ENCODE measurements at regions not wholly inside any gene's neighbourhood (a gene's known extent, or its start where the extent isn't known, plus 50 kb on each side); places are given as distances from the start of the nearest gene placed in this dataset.

DNA sequence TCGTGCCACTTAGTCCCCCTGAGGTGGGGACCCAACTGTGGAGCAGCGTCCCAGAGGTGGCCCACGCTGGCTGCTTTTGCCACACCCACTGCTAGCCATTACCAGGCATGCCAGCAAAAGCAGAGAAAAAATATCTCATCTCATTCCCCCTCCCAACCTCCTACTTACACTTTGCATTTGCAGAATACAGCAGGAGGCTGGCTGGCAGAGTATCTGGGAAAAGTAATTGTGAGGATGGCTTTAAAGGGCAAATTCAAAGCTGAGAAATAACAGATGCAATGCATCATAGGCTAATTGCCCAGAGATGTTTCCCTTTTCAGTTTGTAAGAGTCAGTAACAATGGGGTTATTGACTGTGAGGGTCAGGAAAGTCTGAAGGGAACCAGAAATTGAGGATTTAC is 438.1 kb upstream of the DSEL start:
- H3K9me3 Mint-ChIP-seq = peaks cover 0 to 2% (median 0%) of the 10 kb centered on the region in 5 donors

GRCh38 chr18:67951137-67951536 is 434.6 kb upstream of the DSEL start:
- H3K36me3 Mint-ChIP-seq = no peaks in the 10 kb centered on the region
- no peak overlapping the region for H3K4me3 Mint-ChIP-seq
- Histone ChIP-seq H3K27me3 (ENCODE audit: insufficient read depth, low read length, poor library complexity, severe bottlenecking) (no peaks in the 10 kb centered on the region), H3K4me3 (ENCODE audit: low read length) (no peak overlapping the region), H3K36me3 (ENCODE audit: insufficient read depth, low read length) (no peaks in the 10 kb centered on the region), H3K27ac (ENCODE audit: low read depth, low read length) (no peak overlapping the region), H3K9me3 (ENCODE audit: low read length) (no peaks in the 10 kb centered on the region), H3K4me1 (ENCODE audit: insufficient read depth, low read length) (no peaks in the 10 kb centered on the region)
- no peak for DNase-seq
- peaks cover 0 to 2% (median 0%) of the 10 kb centered on the region in 5 donors for H3K9me3 Mint-ChIP-seq
- ChIA-PET POLR2A (no interaction called here), CTCF (no interaction called here)
- no peaks in the 10 kb centered on the region for H3K27me3 Mint-ChIP-seq
- no peak overlapping the region for H3K27ac Mint-ChIP-seq
- H3K4me1 Mint-ChIP-seq = no peaks in the 10 kb centered on the region

More for the DNA sequence above, 438.1 kb upstream of the DSEL start:
- POLR2A ChIA-PET = no interaction called here
- DNase-seq = no peak
- H3K27me3 Mint-ChIP-seq = no peaks in the 10 kb centered on the region
- H3K4me3 Mint-ChIP-seq = no peak overlapping the region
- Histone ChIP-seq H3K4me3 (ENCODE audit: low read length) (no peak overlapping the region), H3K4me1 (ENCODE audit: insufficient read depth, low read length) (no peaks in the 10 kb centered on the region), H3K9me3 (ENCODE audit: low read length) (no peaks in the 10 kb centered on the region), H3K27me3 (ENCODE audit: insufficient read depth, low read length, poor library complexity, severe bottlenecking) (no peaks in the 10 kb centered on the region), H3K36me3 (ENCODE audit: insufficient read depth, low read length) (no peaks in the 10 kb centered on the region), H3K27ac (ENCODE audit: low read depth, low read length) (no peak overlapping the region)
- H3K36me3 Mint-ChIP-seq = no peaks in the 10 kb centered on the region
- no peaks in the 10 kb centered on the region for H3K4me1 Mint-ChIP-seq
- CTCF ChIA-PET = no interaction called here
- H3K27ac Mint-ChIP-seq = no peak overlapping the region

DNA sequence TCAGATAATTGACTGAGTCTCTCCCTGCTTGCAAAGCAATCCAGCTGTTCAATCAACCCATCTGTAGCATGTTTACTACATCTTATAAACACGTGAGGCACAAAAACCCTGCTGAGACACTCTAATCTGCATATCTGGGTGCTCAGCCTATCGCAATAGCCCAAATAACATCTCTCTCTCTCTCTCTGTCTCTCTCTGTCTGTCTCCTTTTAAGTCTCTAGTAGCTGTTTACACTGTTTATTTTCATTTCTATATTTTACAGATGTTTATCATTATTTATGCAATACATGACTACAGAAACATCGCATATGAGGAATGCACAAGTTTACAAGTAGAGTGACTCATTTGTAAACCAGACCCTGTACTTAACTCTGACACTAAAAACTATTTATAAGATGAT is 422.1 kb upstream of the DSEL start:
- H3K4me1 ChIP-seq (ENCODE audit: insufficient read depth, low read length) = no peaks in the 10 kb centered on the region
- H3K27ac ChIP-seq (ENCODE audit: low read depth, low read length) = no peak overlapping the region
- no peak overlapping the region for H3K27ac Mint-ChIP-seq
- no peak overlapping the region for H3K4me3 Mint-ChIP-seq
- no peaks in the 10 kb centered on the region for H3K4me1 Mint-ChIP-seq
- POLR2A ChIA-PET = no interaction called here
- H3K9me3 Mint-ChIP-seq = peaks cover 0 to 7% (median 0%) of the 10 kb centered on the region in 5 donors
- H3K36me3 Mint-ChIP-seq = no peaks in the 10 kb centered on the region
- DNase-seq = no peak
- H3K36me3 ChIP-seq (ENCODE audit: insufficient read depth, low read length) = no peaks in the 10 kb centered on the region
- H3K4me3 ChIP-seq (ENCODE audit: low read length) = no peak overlapping the region
- CTCF ChIA-PET = no interaction called here
- H3K27me3 Mint-ChIP-seq = peaks cover 0 to 2% of the 10 kb centered on the region in 2 donors
- no peaks in the 10 kb centered on the region for H3K27me3 ChIP-seq (ENCODE audit: insufficient read depth, low read length, poor library complexity, severe bottlenecking)
- no peaks in the 10 kb centered on the region for H3K9me3 ChIP-seq (ENCODE audit: low read length)

DNA sequence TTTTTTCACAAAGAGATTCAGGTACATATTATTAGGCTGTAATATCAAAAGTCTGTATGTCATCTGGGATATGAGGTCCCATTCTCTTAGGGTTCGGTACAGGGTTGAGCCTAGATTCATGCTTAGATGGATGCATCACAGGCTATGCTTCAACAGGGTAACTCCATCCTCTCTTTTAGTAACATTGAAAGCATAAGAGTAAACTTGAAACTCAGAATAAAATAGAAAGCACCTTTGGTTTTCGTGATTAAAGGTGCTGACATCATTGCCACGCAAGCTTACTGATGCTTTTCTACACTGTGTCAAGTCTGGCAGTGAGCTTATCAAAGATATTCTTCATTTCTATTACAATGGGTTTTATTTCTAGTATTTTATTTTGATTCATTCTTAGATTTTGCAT is 419.1 kb upstream of the DSEL start:
- Mint-ChIP-seq H3K27ac (no peak overlapping the region), H3K9me3 (peaks cover 0 to 3% (median 0%) of the 10 kb centered on the region in 5 donors), H3K36me3 (no peaks in the 10 kb centered on the region), H3K4me1 (no peaks in the 10 kb centered on the region), H3K4me3 (no peak overlapping the region), H3K27me3 (peaks cover 0 to 2% of the 10 kb centered on the region in 2 donors)
- Histone ChIP-seq H3K27me3 (ENCODE audit: insufficient read depth, low read length, poor library complexity, severe bottlenecking) (no peaks in the 10 kb centered on the region), H3K27ac (ENCODE audit: low read depth, low read length) (no peak overlapping the region), H3K9me3 (ENCODE audit: low read length) (no peaks in the 10 kb centered on the region), H3K36me3 (ENCODE audit: insufficient read depth, low read length) (no peaks in the 10 kb centered on the region), H3K4me3 (ENCODE audit: low read length) (no peak overlapping the region), H3K4me1 (ENCODE audit: insufficient read depth, low read length) (no peaks in the 10 kb centered on the region)
- CTCF ChIA-PET = no interaction called here
- no peak for DNase-seq
- POLR2A ChIA-PET = no interaction called here

GRCh38 chr18:67933271-67933670 is 416.8 kb upstream of the DSEL start:
- H3K27me3 Mint-ChIP-seq = peaks cover 0 to under 1% of the 10 kb centered on the region in 2 donors
- H3K4me1 ChIP-seq (ENCODE audit: insufficient read depth, low read length) = no peaks in the 10 kb centered on the region

DNA sequence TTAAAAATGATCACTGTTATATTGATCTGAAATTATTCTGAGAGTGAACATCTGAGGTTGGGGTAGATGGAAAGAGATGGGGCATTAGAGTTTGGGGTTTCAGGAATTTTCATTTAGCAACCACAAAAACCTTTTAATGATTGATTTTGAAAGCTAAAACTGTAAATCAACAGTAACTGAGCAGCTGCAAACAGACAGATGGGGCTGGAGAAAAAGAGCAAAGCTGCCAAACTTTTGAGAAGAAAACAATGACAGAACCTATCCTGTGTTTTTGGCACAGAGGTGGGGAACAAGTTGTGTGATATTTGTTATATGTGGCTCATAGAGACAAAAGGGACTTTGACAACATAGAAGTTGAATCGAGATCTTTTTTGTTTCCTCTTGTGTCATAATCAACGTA is 415.8 kb upstream of the DSEL start:
- Mint-ChIP-seq H3K36me3 (no peaks in the 10 kb centered on the region), H3K27ac (no peak overlapping the region), H3K4me3 (no peak overlapping the region), H3K9me3 (peaks cover 0 to 3% (median 0%) of the 10 kb centered on the region in 5 donors), H3K4me1 (no peaks in the 10 kb centered on the region), H3K27me3 (no peaks in the 10 kb centered on the region)
- H3K4me3 ChIP-seq (ENCODE audit: low read length) = no peak overlapping the region
- no peaks in the 10 kb centered on the region for H3K9me3 ChIP-seq (ENCODE audit: low read length)
- DNase-seq = no peak
- H3K27me3 ChIP-seq (ENCODE audit: insufficient read depth, low read length, poor library complexity, severe bottlenecking) = no peaks in the 10 kb centered on the region
- no peaks in the 10 kb centered on the region for H3K36me3 ChIP-seq (ENCODE audit: insufficient read depth, low read length)
- no peaks in the 10 kb centered on the region for H3K4me1 ChIP-seq (ENCODE audit: insufficient read depth, low read length)
- ChIA-PET CTCF (no interaction called here), POLR2A (no interaction called here)
- no peak overlapping the region for H3K27ac ChIP-seq (ENCODE audit: low read depth, low read length)

More at GRCh38 chr18:67933271-67933670, 416.8 kb upstream of the DSEL start:
- H3K4me1 Mint-ChIP-seq = no peaks in the 10 kb centered on the region
- no peaks in the 10 kb centered on the region for H3K36me3 Mint-ChIP-seq
- Histone ChIP-seq H3K27me3 (ENCODE audit: insufficient read depth, low read length, poor library complexity, severe bottlenecking) (no peaks in the 10 kb centered on the region), H3K4me3 (ENCODE audit: low read length) (no peak overlapping the region), H3K36me3 (ENCODE audit: insufficient read depth, low read length) (no peaks in the 10 kb centered on the region), H3K27ac (ENCODE audit: low read depth, low read length) (no peak overlapping the region), H3K9me3 (ENCODE audit: low read length) (no peaks in the 10 kb centered on the region)
- no peak overlapping the region for H3K27ac Mint-ChIP-seq
- H3K4me3 Mint-ChIP-seq = no peak overlapping the region
- CTCF ChIA-PET = no interaction called here
- H3K9me3 Mint-ChIP-seq = peaks cover 0 to 3% (median 0%) of the 10 kb centered on the region in 5 donors
- DNase-seq = no peak
- POLR2A ChIA-PET = no interaction called here

GRCh38 chr18:67926929-67927864 is 410.7 kb upstream of the DSEL start:
- Mint-ChIP-seq H3K4me1 (no peaks in the 10 kb centered on the region), H3K4me3 (no peak overlapping the region), H3K36me3 (no peaks in the 10 kb centered on the region), H3K27ac (no peak overlapping the region), H3K27me3 (no peaks in the 10 kb centered on the region), H3K9me3 (peaks cover 0 to 3% (median 0%) of the 10 kb centered on the region in 5 donors)
- Histone ChIP-seq H3K36me3 (ENCODE audit: insufficient read depth, low read length) (no peaks in the 10 kb centered on the region), H3K27ac (ENCODE audit: low read depth, low read length) (no peak overlapping the region), H3K9me3 (ENCODE audit: low read length) (no peaks in the 10 kb centered on the region), H3K4me3 (ENCODE audit: low read length) (no peak overlapping the region), H3K4me1 (ENCODE audit: insufficient read depth, low read length) (no peaks in the 10 kb centered on the region), H3K27me3 (ENCODE audit: insufficient read depth, low read length, poor library complexity, severe bottlenecking) (no peaks in the 10 kb centered on the region)
- CTCF ChIA-PET = no interaction called here
- no peak for DNase-seq
- POLR2A ChIA-PET = no interaction called here

- CTCF ChIA-PET = no interaction called here
- Mint-ChIP-seq H3K9me3 (peaks cover 0 to 3% (median 0%) of the 10 kb centered on the region in 5 donors), H3K27ac (no peak overlapping the region), H3K4me3 (no peak overlapping the region), H3K4me1 (no peaks in the 10 kb centered on the region), H3K27me3 (no peaks in the 10 kb centered on the region), H3K36me3 (no peaks in the 10 kb centered on the region)
- no peaks in the 10 kb centered on the region for H3K27me3 ChIP-seq (ENCODE audit: insufficient read depth, low read length, poor library complexity, severe bottlenecking)
- H3K4me1 ChIP-seq (ENCODE audit: insufficient read depth, low read length) = no peaks in the 10 kb centered on the region
- no peak for DNase-seq
- no peaks in the 10 kb centered on the region for H3K9me3 ChIP-seq (ENCODE audit: low read length)
- H3K27ac ChIP-seq (ENCODE audit: low read depth, low read length) = no peak overlapping the region
- no peaks in the 10 kb centered on the region for H3K36me3 ChIP-seq (ENCODE audit: insufficient read depth, low read length)
- H3K4me3 ChIP-seq (ENCODE audit: low read length) = no peak overlapping the region
- POLR2A ChIA-PET = no interaction called here
Observed at GRCh38 chr18:67924656-67925055, 408.1 kb upstream of the DSEL start.

All from CD8-positive, alpha-beta memory T cell (primary cell).